ENCODE measurements at regions not wholly inside any gene's neighbourhood (a gene's known extent, or its start where the extent isn't known, plus 50 kb on each side); places are given as distances from the start of the nearest gene placed in this dataset.

DNA sequence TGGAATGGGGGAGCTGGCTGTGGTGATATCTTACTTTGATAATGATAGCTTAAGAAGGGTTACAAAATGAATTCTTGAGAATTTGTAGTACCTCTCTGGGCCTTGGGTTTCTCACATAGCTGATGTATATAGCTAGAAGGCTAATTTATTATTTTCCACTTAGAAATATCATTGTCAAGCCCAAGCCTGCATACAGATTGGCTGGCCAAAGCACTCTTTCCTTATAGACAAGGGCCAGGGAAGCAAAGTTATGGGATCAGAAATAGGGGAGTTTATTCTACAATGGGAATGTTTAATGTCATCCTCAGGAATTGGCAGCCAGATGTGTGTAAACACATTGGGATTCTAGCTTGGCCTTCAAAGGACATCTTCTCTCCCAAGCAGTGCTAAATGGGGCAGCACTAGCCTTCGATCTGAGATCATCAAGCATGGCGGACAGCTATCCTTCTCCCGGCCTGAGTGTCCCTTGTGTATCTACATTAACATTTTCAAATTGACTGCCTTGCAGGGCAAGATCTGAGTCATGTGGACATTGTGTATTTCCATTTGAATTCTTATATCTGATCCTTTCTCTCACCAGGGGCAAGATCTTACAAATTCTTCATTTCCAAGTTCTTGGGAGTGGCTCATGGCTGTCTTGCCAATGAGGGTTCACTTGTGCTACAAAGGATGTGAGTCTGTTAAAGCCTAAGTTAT lies 457.2 kb downstream of the ARHGEF28 start:
- Histone ChIP-seq H2AFZ (ENCODE audit: low read depth, low read length) (no peak overlapping the region), H3K79me2 (ENCODE audit: control insufficient read depth, insufficient read depth, low read length) (no peaks in the 10 kb centered on the region), H3K27me3 (ENCODE audit: control insufficient read depth in 2 of 2, insufficient read depth in 2 of 2, low read length in 2 of 2) (peaks cover 3 to 6% of the 10 kb centered on the region in 2 experiments), H3K4me3 (replicated peaks in 1 of 3; ENCODE audit: insufficient read depth in 1 of 3, low read depth in 1 of 3, low read length in 3 of 3) (no peak overlapping the region), H3K36me3 (ENCODE audit: control insufficient read depth in 2 of 2, extremely low read depth in 1 of 2, insufficient read depth in 2 of 2, low read length in 2 of 2) (no peaks in the 10 kb centered on the region), H3K27ac (ENCODE audit: insufficient read depth, low read depth, low read length) (no peak overlapping the region), H3K9me1 (replicated peaks; ENCODE audit: control insufficient read depth, extremely low read depth, insufficient read depth, low read length) (no peaks in the 10 kb centered on the region), H3K4me1 (ENCODE audit: control insufficient read depth, extremely low read depth, insufficient read depth, low read length) (no peaks in the 10 kb centered on the region), H4K20me1 (replicated peaks; ENCODE audit: control insufficient read depth, extremely low read depth, insufficient read depth, low read length) (no peaks in the 10 kb centered on the region), H3K9me3 (replicated peaks; ENCODE audit: control insufficient read depth, insufficient read depth, low read length) (no peaks in the 10 kb centered on the region), H3K4me2 (ENCODE audit: insufficient read depth, low read length) (no peak overlapping the region), H3K9ac (replicated peaks; ENCODE audit: extremely low read depth, insufficient read depth, low read length) (no peak overlapping the region)
- BruUV-seq (replicated peaks) = no TSS peak
- TF ChIP-seq POLR2A (IDR thresholded peaks at IDR 0.05; ENCODE audit: low read depth, low read length) = no peak
- TF ChIP-seq, protein P1, sequence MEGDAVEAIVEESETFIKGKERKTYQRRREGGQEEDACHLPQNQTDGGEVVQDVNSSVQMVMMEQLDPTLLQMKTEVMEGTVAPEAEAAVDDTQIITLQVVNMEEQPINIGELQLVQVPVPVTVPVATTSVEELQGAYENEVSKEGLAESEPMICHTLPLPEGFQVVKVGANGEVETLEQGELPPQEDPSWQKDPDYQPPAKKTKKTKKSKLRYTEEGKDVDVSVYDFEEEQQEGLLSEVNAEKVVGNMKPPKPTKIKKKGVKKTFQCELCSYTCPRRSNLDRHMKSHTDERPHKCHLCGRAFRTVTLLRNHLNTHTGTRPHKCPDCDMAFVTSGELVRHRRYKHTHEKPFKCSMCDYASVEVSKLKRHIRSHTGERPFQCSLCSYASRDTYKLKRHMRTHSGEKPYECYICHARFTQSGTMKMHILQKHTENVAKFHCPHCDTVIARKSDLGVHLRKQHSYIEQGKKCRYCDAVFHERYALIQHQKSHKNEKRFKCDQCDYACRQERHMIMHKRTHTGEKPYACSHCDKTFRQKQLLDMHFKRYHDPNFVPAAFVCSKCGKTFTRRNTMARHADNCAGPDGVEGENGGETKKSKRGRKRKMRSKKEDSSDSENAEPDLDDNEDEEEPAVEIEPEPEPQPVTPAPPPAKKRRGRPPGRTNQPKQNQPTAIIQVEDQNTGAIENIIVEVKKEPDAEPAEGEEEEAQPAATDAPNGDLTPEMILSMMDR (IDR thresholded peaks at IDR 0.05; ENCODE audit: extremely low read depth in 1 of 2, insufficient read depth in 1 of 2, low read depth in 1 of 2, low read length in 2 of 2) = no peak
- TF ChIP-seq JUN (IDR thresholded peaks at IDR 0.05; ENCODE audit: borderline replicate concordance, insufficient read depth, insufficient read length, low read depth) = no peak
- TF ChIP-seq, protein P2, sequence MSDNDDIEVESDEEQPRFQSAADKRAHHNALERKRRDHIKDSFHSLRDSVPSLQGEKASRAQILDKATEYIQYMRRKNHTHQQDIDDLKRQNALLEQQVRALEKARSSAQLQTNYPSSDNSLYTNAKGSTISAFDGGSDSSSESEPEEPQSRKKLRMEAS (IDR thresholded peaks at IDR 0.05; ENCODE audit: insufficient read depth, insufficient read length) = no peak
- TF ChIP-seq MYC (IDR thresholded peaks at IDR 0.05; ENCODE audit: low read depth, low read length) = no peak
- dilution Hi-C loops (cut with MboI; ENCODE audit: extremely low pct_ligation_motif_present, low sequenced_read_pairs) = no loop called here
- DNase-seq (ENCODE audit: low read depth, low spot score) (no peak), FAIRE-seq (no peak)
- intact Hi-C loops (cut with micrococcal nuclease) = no loop called here
- CTCF ChIA-PET = interaction anchor here (0.6 kb wide), 1 partner anchor 10 kb away, joined by 3 read pairs; no protein-coding TSS in a partner anchor
- POLR2A ChIA-PET = no interaction called here

Data from endothelial cell of umbilical vein (primary cell).